Spinal cord (tissue), 9 donors: ENCODE measurements at regions not wholly inside any gene's neighbourhood (a gene's known extent, or its start where the extent isn't known, plus 50 kb on each side); places are given as distances from the start of the nearest gene placed in this dataset.

Experiments used
- DNase-seq, 6 donors: peaks; one replicate each; pipeline versions ENCODE4 v3.0.0 to v3.0.0-alpha.2; 2013 to 2015; ENCODE audit warnings: low spot score in 6 of 6, low read depth in 4 of 6
- H3K27ac ChIP-seq: one replicate; pipeline ENCODE4 v1.5.1; 2013; ENCODE audit warnings: low read depth, low read length, control low read depth
- H3K27me3 ChIP-seq: one replicate; pipeline ENCODE4 v1.6.1; 2013; ENCODE audit warnings: low read length; ENCODE audit not compliant: control insufficient read depth, insufficient read depth
- H3K36me3 ChIP-seq: one replicate; pipeline ENCODE4 v1.6.1; 2013; ENCODE audit warnings: low read length; ENCODE audit not compliant: control insufficient read depth, insufficient read depth
- H3K4me1 ChIP-seq: one replicate; pipeline ENCODE4 v1.6.1; 2013; ENCODE audit warnings: low read length; ENCODE audit not compliant: control insufficient read depth, insufficient read depth
- H3K4me3 ChIP-seq: one replicate; pipeline ENCODE4 v1.5.1; 2013; ENCODE audit warnings: low read depth, low read length, control low read depth
- H3K9me3 ChIP-seq: one replicate; pipeline ENCODE4 v1.6.1; 2013; ENCODE audit warnings: low read length; ENCODE audit not compliant: control insufficient read depth, insufficient read depth
- WGBS: methylation state at CpG from one replicate; pipeline ENCODE4 v1.1.5; 2013; ENCODE audit warnings: missing lambda C conversion rate; ENCODE audit not compliant: insufficient coverage; 5-methylcytosine and 5-hydroxymethylcytosine counted together
- donor health status: healthy.

GRCh38 chr18:60889442-60889841 is 443.8 kb upstream of the CDH20 start:
- no peaks in the 10 kb centered on the region for H3K4me1 ChIP-seq
- DNase-seq: no peak
- H3K4me3 ChIP-seq: no peak overlapping the region
- H3K27ac ChIP-seq: no peak overlapping the region
- WGBS: 100% methylated on average over 1 of the region's 2 CpGs
- no peaks in the 10 kb centered on the region for H3K27me3 ChIP-seq
- no peaks in the 10 kb centered on the region for H3K9me3 ChIP-seq
- no peaks in the 10 kb centered on the region for H3K36me3 ChIP-seq

DNA sequence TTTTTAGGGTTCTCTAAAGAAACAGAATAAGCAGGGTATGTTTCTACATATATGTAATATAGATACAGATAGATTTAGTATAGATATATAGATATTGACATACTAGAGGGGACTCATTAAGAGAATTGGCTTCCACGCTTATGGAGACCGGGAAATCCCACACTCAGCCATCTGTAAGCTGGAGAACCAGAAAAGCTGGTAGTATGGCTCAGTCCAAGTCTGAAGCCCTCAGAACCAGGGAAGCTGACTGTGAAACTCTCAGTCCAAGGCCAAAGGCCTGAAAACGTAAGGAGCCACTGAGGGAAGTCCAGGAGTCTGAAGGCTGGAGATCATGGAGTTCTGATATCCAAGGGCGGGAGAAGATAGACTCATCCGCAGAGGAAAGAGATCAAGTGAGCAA is 441.3 kb upstream of the CDH20 start:
- DNase-seq: no peak
- Histone ChIP-seq H3K36me3 (no peaks in the 10 kb centered on the region), H3K9me3 (no peaks in the 10 kb centered on the region), H3K27me3 (no peaks in the 10 kb centered on the region), H3K4me1 (no peaks in the 10 kb centered on the region), H3K27ac (no peak overlapping the region), H3K4me3 (no peak overlapping the region)
- WGBS: 100% methylated on average over 3 of the region's 5 CpGs

DNA sequence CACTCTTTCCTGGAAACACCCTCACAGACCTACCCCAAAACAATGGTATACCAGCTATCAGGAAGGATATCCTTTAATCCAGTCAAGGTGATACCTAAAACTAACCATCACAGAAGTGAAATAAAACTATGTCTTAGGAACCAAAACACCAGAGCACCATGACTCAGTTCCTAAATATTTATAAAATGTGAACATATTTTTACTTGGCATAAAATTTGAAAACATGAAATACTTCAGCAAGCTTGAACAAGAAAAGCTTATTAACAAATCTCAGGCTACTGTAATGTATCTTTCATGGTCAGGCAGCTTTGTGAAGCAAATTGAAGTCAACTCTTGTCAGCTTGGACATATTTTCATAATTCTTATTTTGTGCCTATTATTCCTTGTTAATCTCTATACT is 440.8 kb upstream of the CDH20 start:
- Histone ChIP-seq H3K27ac (no peak overlapping the region), H3K4me1 (no peaks in the 10 kb centered on the region), H3K9me3 (no peaks in the 10 kb centered on the region), H3K27me3 (no peaks in the 10 kb centered on the region), H3K36me3 (no peaks in the 10 kb centered on the region), H3K4me3 (no peak overlapping the region)
- no peak for DNase-seq

- no peaks in the 10 kb centered on the region for H3K27me3 ChIP-seq
- WGBS: 94% methylated on average over 2 of the region's 3 CpGs
- H3K27ac ChIP-seq: no peak overlapping the region
- H3K4me1 ChIP-seq: no peaks in the 10 kb centered on the region
- no peaks in the 10 kb centered on the region for H3K36me3 ChIP-seq
- no peak overlapping the region for H3K4me3 ChIP-seq
- H3K9me3 ChIP-seq: no peaks in the 10 kb centered on the region
- DNase-seq: no peak
Measured at GRCh38 chr18:60892855-60893254, 440.4 kb upstream of the CDH20 start.

- DNase-seq: no peak
- Histone ChIP-seq H3K27ac (no peak overlapping the region), H3K4me3 (no peak overlapping the region), H3K9me3 (no peaks in the 10 kb centered on the region), H3K4me1 (no peaks in the 10 kb centered on the region), H3K36me3 (no peaks in the 10 kb centered on the region), H3K27me3 (no peaks in the 10 kb centered on the region)
- 100% methylated on average over 1 of the region's 6 CpGs for WGBS
Measured at GRCh38 chr18:60893355-60894097, 439.7 kb upstream of the CDH20 start.

DNA sequence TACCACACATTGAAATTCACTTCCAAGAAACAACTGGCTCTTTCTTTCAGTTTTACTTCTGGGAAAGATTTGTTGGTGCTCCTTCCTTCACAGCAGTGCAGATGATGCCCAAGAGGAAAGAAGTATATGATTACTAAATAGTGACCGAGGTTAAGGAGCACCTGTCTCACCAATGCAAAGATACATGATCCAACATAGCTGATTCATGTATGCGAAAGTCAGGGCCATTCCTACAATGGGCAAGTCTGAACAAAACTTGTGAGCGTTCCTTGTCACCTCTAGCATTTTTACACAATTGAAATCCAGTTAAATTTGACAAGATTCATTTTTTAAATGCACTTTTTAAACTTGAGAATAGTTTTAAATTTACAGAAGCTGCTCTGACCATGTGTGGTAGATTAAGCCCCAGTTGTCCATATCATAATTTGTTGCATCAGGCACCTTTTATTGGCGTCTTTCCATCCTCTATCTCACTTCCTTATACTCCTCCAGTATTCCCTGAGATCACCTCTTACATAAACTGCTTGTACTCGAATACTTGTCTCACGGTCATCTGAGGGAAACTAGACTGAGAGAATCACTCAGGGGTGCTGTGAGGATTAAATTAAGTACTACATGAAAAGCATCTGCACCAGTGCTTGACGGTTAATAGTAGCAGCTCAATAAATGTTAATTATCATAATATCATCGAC is 438.8 kb upstream of the CDH20 start:
- Histone ChIP-seq H3K4me3 (no peak overlapping the region), H3K4me1 (no peaks in the 10 kb centered on the region), H3K9me3 (no peaks in the 10 kb centered on the region), H3K27me3 (no peaks in the 10 kb centered on the region), H3K36me3 (no peaks in the 10 kb centered on the region), H3K27ac (no peak overlapping the region)
- WGBS: 93% methylated on average over 2 of the region's 8 CpGs
- DNase-seq: no peak

GRCh38 chr18:60895181-60895580 is 438.0 kb upstream of the CDH20 start:
- no peaks in the 10 kb centered on the region for H3K27me3 ChIP-seq
- H3K27ac ChIP-seq: no peak overlapping the region
- H3K9me3 ChIP-seq: no peaks in the 10 kb centered on the region
- no peaks in the 10 kb centered on the region for H3K36me3 ChIP-seq
- no peak for DNase-seq
- no peak overlapping the region for H3K4me3 ChIP-seq
- H3K4me1 ChIP-seq: no peaks in the 10 kb centered on the region
- WGBS: no CpG with 5 or more reads among the region's 3 CpGs

DNA sequence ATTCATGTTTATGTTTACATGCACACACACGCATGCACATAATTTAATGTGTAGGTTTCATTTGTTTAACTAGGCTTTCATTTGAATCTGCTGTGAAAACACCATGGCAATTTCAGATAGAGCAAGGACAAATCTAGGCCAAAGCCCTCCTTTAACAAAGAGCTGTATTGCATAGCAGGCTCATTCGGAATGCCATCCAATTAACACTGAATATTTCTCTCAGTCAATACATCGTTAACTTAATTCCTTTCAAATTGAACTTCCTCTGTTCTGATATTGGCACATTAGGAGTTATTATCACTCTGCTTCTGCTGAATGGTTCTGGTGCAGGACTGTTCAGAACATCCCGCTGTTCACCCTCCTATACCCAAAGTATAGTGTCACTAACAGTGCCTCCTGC is 435.1 kb upstream of the CDH20 start:
- H3K4me3 ChIP-seq: no peak overlapping the region
- no peaks in the 10 kb centered on the region for H3K27me3 ChIP-seq
- H3K36me3 ChIP-seq: no peaks in the 10 kb centered on the region
- H3K4me1 ChIP-seq: no peaks in the 10 kb centered on the region
- H3K9me3 ChIP-seq: no peaks in the 10 kb centered on the region
- WGBS: 57% methylated on average over 2 of the region's 4 CpGs
- peak in 2 of 6 donors; percentile 60 to 62 for DNase-seq
- H3K27ac ChIP-seq: no peak overlapping the region

GRCh38 chr18:60905699-60906098 is 427.5 kb upstream of the CDH20 start:
- H3K27ac ChIP-seq: no peak overlapping the region
- WGBS: no CpG with 5 or more reads among the region's 3 CpGs

GRCh38 chr18:60910534-60910933 is 422.7 kb upstream of the CDH20 start:
- no peak overlapping the region for H3K27ac ChIP-seq
- H3K4me3 ChIP-seq: no peak overlapping the region
- H3K4me1 ChIP-seq: no peaks in the 10 kb centered on the region
- H3K27me3 ChIP-seq: no peaks in the 10 kb centered on the region
- H3K9me3 ChIP-seq: no peaks in the 10 kb centered on the region
- H3K36me3 ChIP-seq: no peaks in the 10 kb centered on the region
- DNase-seq: peak in 2 of 6 donors; percentile 6 to 60

More at GRCh38 chr18:60905699-60906098, 427.5 kb upstream of the CDH20 start:
- Histone ChIP-seq H3K36me3 (no peaks in the 10 kb centered on the region), H3K4me3 (no peak overlapping the region), H3K4me1 (no peaks in the 10 kb centered on the region), H3K9me3 (no peaks in the 10 kb centered on the region), H3K27me3 (no peaks in the 10 kb centered on the region)
- peak in 1 of 6 donors; percentile 17 for DNase-seq
